Activated CD4-positive, alpha-beta T cell treated with anti-CD3 and anti-CD28 coated beads, Interleukin-2, amount 10 ng/mL, durations not matched to agents 7 days and 5 days (primary cell): ENCODE measurements at regions not wholly inside any gene's neighbourhood (a gene's known extent, or its start where the extent isn't known, plus 50 kb on each side); places are given as distances from the start of the nearest gene placed in this dataset.

Experiments used
- CTCF ChIA-PET: fragments of 350-600 bp; sonication (Branson Sonifier 250); formaldehyde crosslinking; loops from one replicate; lab custom pipeline; 2021; ENCODE audit warnings: antibody characterized with exemption; lab: Charles Lee
- POLR2A ChIA-PET: fragments of 350-600 bp; sonication (Branson Sonifier 250); formaldehyde crosslinking; loops from one replicate; lab custom pipeline; 2021; ENCODE audit warnings: antibody characterized with exemption; lab: Charles Lee
- DNase-seq: peaks from one replicate; pipeline ENCODE4 v3.0.0-alpha.2; 2020
- H3K27ac Mint-ChIP-seq: one replicate; pipeline ENCODE4 v1.8.0; 2021; ENCODE audit warnings: mild to moderate bottlenecking, moderate library complexity, mixed read lengths
- H3K27me3 Mint-ChIP-seq: one replicate; pipeline ENCODE4 v1.8.0; 2021; ENCODE audit warnings: mixed read lengths
- H3K36me3 Mint-ChIP-seq: one replicate; pipeline ENCODE4 v1.8.0; 2021; ENCODE audit warnings: low read depth, mixed read lengths
- H3K4me1 Mint-ChIP-seq: one replicate; pipeline ENCODE4 v1.8.0; 2021; ENCODE audit warnings: mixed read lengths
- H3K4me3 Mint-ChIP-seq: one replicate; pipeline ENCODE4 v1.8.0; 2021; ENCODE audit warnings: mild to moderate bottlenecking, moderate library complexity, mixed read lengths
- H3K9me3 Mint-ChIP-seq: one replicate; pipeline ENCODE4 v1.8.0; 2021; ENCODE audit warnings: mixed read lengths

GRCh38 chr6:104282581-104282980 lies 577.1 kb downstream of the HACE1 start:
- Mint-ChIP-seq H3K27me3 (no peaks in the 10 kb centered on the region), H3K27ac (no peak overlapping the region), H3K36me3 (no peaks in the 10 kb centered on the region), H3K4me3 (no peak overlapping the region), H3K4me1 (peaks cover 5% of the 10 kb centered on the region), H3K9me3 (no peaks in the 10 kb centered on the region)
- no peak for DNase-seq
- ChIA-PET CTCF (no interaction called here), POLR2A (no interaction called here)

- ChIA-PET POLR2A (no interaction called here), CTCF (no interaction called here)
- Mint-ChIP-seq H3K9me3 (no peaks in the 10 kb centered on the region), H3K4me3 (no peak overlapping the region), H3K27me3 (no peaks in the 10 kb centered on the region), H3K36me3 (no peaks in the 10 kb centered on the region), H3K4me1 (peaks cover 5% of the 10 kb centered on the region), H3K27ac (no peak overlapping the region)
- DNase-seq = no peak
Measured at GRCh38 chr6:104281370-104281769, 578.3 kb downstream of the HACE1 start.

- ChIA-PET POLR2A (no interaction called here), CTCF (no interaction called here)
- no peak for DNase-seq
- Mint-ChIP-seq H3K9me3 (no peaks in the 10 kb centered on the region), H3K4me3 (no peak overlapping the region), H3K27me3 (no peaks in the 10 kb centered on the region), H3K4me1 (no peaks in the 10 kb centered on the region), H3K27ac (no peak overlapping the region), H3K36me3 (no peaks in the 10 kb centered on the region)
Measured at GRCh38 chr6:104268389-104268788, 591.3 kb downstream of the HACE1 start.

- no peak overlapping the region for H3K27ac Mint-ChIP-seq
Measured at GRCh38 chr6:104266922-104267321, 592.8 kb downstream of the HACE1 start.

GRCh38 chr6:104256646-104257045 lies 603.1 kb downstream of the HACE1 start:
- no peaks in the 10 kb centered on the region for H3K36me3 Mint-ChIP-seq
- no peaks in the 10 kb centered on the region for H3K4me1 Mint-ChIP-seq
- no peak overlapping the region for H3K27ac Mint-ChIP-seq
- H3K27me3 Mint-ChIP-seq = no peaks in the 10 kb centered on the region
- POLR2A ChIA-PET = no interaction called here
- H3K9me3 Mint-ChIP-seq = no peaks in the 10 kb centered on the region
- no peak for DNase-seq
- CTCF ChIA-PET = no interaction called here
- H3K4me3 Mint-ChIP-seq = no peak overlapping the region

More at GRCh38 chr6:104266922-104267321, 592.8 kb downstream of the HACE1 start:
- ChIA-PET CTCF (no interaction called here), POLR2A (no interaction called here)
- H3K4me3 Mint-ChIP-seq = no peak overlapping the region
- H3K36me3 Mint-ChIP-seq = no peaks in the 10 kb centered on the region
- no peaks in the 10 kb centered on the region for H3K4me1 Mint-ChIP-seq
- DNase-seq = no peak
- no peaks in the 10 kb centered on the region for H3K9me3 Mint-ChIP-seq
- H3K27me3 Mint-ChIP-seq = no peaks in the 10 kb centered on the region

GRCh38 chr6:104253236-104253635 lies 606.5 kb downstream of the HACE1 start:
- H3K27me3 Mint-ChIP-seq = no peaks in the 10 kb centered on the region

GRCh38 chr6:104252276-104252675 lies 607.4 kb downstream of the HACE1 start:
- H3K9me3 Mint-ChIP-seq = no peaks in the 10 kb centered on the region
- H3K36me3 Mint-ChIP-seq = no peaks in the 10 kb centered on the region

More at GRCh38 chr6:104253236-104253635, 606.5 kb downstream of the HACE1 start:
- CTCF ChIA-PET = no interaction called here
- DNase-seq = no peak
- no peak overlapping the region for H3K4me3 Mint-ChIP-seq
- H3K4me1 Mint-ChIP-seq = no peaks in the 10 kb centered on the region
- H3K36me3 Mint-ChIP-seq = no peaks in the 10 kb centered on the region
- POLR2A ChIA-PET = no interaction called here
- H3K9me3 Mint-ChIP-seq = no peaks in the 10 kb centered on the region
- no peak overlapping the region for H3K27ac Mint-ChIP-seq

GRCh38 chr6:104251651-104252050 lies 608.1 kb downstream of the HACE1 start:
- no peaks in the 10 kb centered on the region for H3K9me3 Mint-ChIP-seq
- H3K4me1 Mint-ChIP-seq = no peaks in the 10 kb centered on the region
- H3K27ac Mint-ChIP-seq = no peak overlapping the region
- DNase-seq = no peak
- ChIA-PET POLR2A (no interaction called here), CTCF (no interaction called here)
- no peaks in the 10 kb centered on the region for H3K36me3 Mint-ChIP-seq
- no peaks in the 10 kb centered on the region for H3K27me3 Mint-ChIP-seq
- H3K4me3 Mint-ChIP-seq = no peak overlapping the region

More at GRCh38 chr6:104252276-104252675, 607.4 kb downstream of the HACE1 start:
- ChIA-PET POLR2A (no interaction called here), CTCF (no interaction called here)
- H3K4me1 Mint-ChIP-seq = no peaks in the 10 kb centered on the region
- DNase-seq = no peak
- H3K27ac Mint-ChIP-seq = no peak overlapping the region
- H3K27me3 Mint-ChIP-seq = no peaks in the 10 kb centered on the region
- H3K4me3 Mint-ChIP-seq = no peak overlapping the region

- Mint-ChIP-seq H3K4me3 (no peak overlapping the region), H3K27me3 (no peaks in the 10 kb centered on the region), H3K9me3 (no peaks in the 10 kb centered on the region), H3K4me1 (no peaks in the 10 kb centered on the region), H3K36me3 (no peaks in the 10 kb centered on the region), H3K27ac (no peak overlapping the region)
- POLR2A ChIA-PET = no interaction called here
- DNase-seq = no peak
- CTCF ChIA-PET = interaction anchor here (1.1 kb wide), 1 partner anchor 33 kb away, joined by 3 read pairs; no protein-coding TSS in a partner anchor
Measured at GRCh38 chr6:104240865-104241264, 618.9 kb downstream of the HACE1 start.

GRCh38 chr6:104239971-104240370 lies 619.7 kb downstream of the HACE1 start:
- H3K27me3 Mint-ChIP-seq = no peaks in the 10 kb centered on the region
- ChIA-PET POLR2A (no interaction called here), CTCF (no interaction called here)
- H3K36me3 Mint-ChIP-seq = no peaks in the 10 kb centered on the region
- no peak overlapping the region for H3K4me3 Mint-ChIP-seq
- H3K27ac Mint-ChIP-seq = no peak overlapping the region
- no peak for DNase-seq
- no peaks in the 10 kb centered on the region for H3K9me3 Mint-ChIP-seq
- no peaks in the 10 kb centered on the region for H3K4me1 Mint-ChIP-seq

GRCh38 chr6:104229057-104229456 lies 630.7 kb downstream of the HACE1 start:
- CTCF ChIA-PET = no interaction called here
- no peak for DNase-seq
- Mint-ChIP-seq H3K27ac (no peak overlapping the region), H3K4me3 (no peak overlapping the region), H3K36me3 (no peaks in the 10 kb centered on the region), H3K4me1 (no peaks in the 10 kb centered on the region), H3K27me3 (no peaks in the 10 kb centered on the region), H3K9me3 (no peaks in the 10 kb centered on the region)
- POLR2A ChIA-PET = no interaction called here

GRCh38 chr6:104227508-104227907 lies 632.2 kb downstream of the HACE1 start:
- H3K4me1 Mint-ChIP-seq = no peaks in the 10 kb centered on the region
- POLR2A ChIA-PET = no interaction called here
- no peak overlapping the region for H3K27ac Mint-ChIP-seq
- CTCF ChIA-PET = no interaction called here
- H3K27me3 Mint-ChIP-seq = no peaks in the 10 kb centered on the region
- no peak for DNase-seq
- no peaks in the 10 kb centered on the region for H3K9me3 Mint-ChIP-seq
- H3K4me3 Mint-ChIP-seq = no peak overlapping the region
- H3K36me3 Mint-ChIP-seq = no peaks in the 10 kb centered on the region

- H3K27me3 Mint-ChIP-seq = no peaks in the 10 kb centered on the region
- no peak overlapping the region for H3K4me3 Mint-ChIP-seq
Measured at GRCh38 chr6:104226790-104227446, 632.8 kb downstream of the HACE1 start.

GRCh38 chr6:104218116-104218515 lies 641.6 kb downstream of the HACE1 start:
- POLR2A ChIA-PET = no interaction called here
- Mint-ChIP-seq H3K4me1 (no peaks in the 10 kb centered on the region), H3K27ac (no peak overlapping the region), H3K36me3 (no peaks in the 10 kb centered on the region), H3K9me3 (no peaks in the 10 kb centered on the region), H3K27me3 (no peaks in the 10 kb centered on the region), H3K4me3 (no peak overlapping the region)
- CTCF ChIA-PET = no interaction called here
- no peak for DNase-seq

More at GRCh38 chr6:104226790-104227446, 632.8 kb downstream of the HACE1 start:
- Mint-ChIP-seq H3K36me3 (no peaks in the 10 kb centered on the region), H3K4me1 (no peaks in the 10 kb centered on the region), H3K9me3 (no peaks in the 10 kb centered on the region), H3K27ac (no peak overlapping the region)
- ChIA-PET POLR2A (no interaction called here), CTCF (no interaction called here)
- no peak for DNase-seq
